SK-N-MC (cell line): ENCODE measurements at regions not wholly inside any gene's neighbourhood (a gene's known extent, or its start where the extent isn't known, plus 50 kb on each side); places are given as distances from the start of the nearest gene placed in this dataset.

Source experiments
- EZH2 ChIP-seq: fragments of 200-600 bp; sonication (generic); IDR thresholded peaks from one replicate; pipeline ENCODE4 v1.6.1; 2017; ENCODE audit warnings: antibody characterized with exemption
- POLR2AphosphoS5 ChIP-seq: IDR thresholded peaks from 2 replicates; pipeline ENCODE4 v1.6.1; 2012; ENCODE audit warnings: mild to moderate bottlenecking, low read depth, low read length, borderline replicate concordance

GRCh38 chr12:127629066-127629820, 637.7 kb upstream of the TMEM132C start:
- no peak for TF ChIP-seq EZH2
- TF ChIP-seq POLR2AphosphoS5: no peak
